PFSK-1 (cell line): ENCODE measurements at regions not wholly inside any gene's neighbourhood (a gene's known extent, or its start where the extent isn't known, plus 50 kb on each side); places are given as distances from the start of the nearest gene placed in this dataset.

Experiments
- POLR2AphosphoS5 ChIP-seq: IDR thresholded peaks from 2 replicates; pipeline ENCODE4 v1.6.1; 2012; ENCODE audit warnings: low read depth, mild to moderate bottlenecking, control low read depth, low read length, moderate library complexity
- TAF1 ChIP-seq: IDR thresholded peaks from 2 replicates; pipeline ENCODE4 v1.6.1; 2012; ENCODE audit warnings: low read length, control low read depth, borderline replicate concordance; ENCODE audit not compliant: insufficient read depth

GRCh38 chr22:25354456-25354855 is 135.0 kb downstream of the CRYBB2 start:
- TF ChIP-seq POLR2AphosphoS5 (no peak), TAF1 (no peak)
